ENCODE measurements at regions not wholly inside any gene's neighbourhood (a gene's known extent, or its start where the extent isn't known, plus 50 kb on each side); places are given as distances from the start of the nearest gene placed in this dataset.
A peak's percentile ranks its signal among the peaks of the same experiment; 100 is the strongest.

DNA sequence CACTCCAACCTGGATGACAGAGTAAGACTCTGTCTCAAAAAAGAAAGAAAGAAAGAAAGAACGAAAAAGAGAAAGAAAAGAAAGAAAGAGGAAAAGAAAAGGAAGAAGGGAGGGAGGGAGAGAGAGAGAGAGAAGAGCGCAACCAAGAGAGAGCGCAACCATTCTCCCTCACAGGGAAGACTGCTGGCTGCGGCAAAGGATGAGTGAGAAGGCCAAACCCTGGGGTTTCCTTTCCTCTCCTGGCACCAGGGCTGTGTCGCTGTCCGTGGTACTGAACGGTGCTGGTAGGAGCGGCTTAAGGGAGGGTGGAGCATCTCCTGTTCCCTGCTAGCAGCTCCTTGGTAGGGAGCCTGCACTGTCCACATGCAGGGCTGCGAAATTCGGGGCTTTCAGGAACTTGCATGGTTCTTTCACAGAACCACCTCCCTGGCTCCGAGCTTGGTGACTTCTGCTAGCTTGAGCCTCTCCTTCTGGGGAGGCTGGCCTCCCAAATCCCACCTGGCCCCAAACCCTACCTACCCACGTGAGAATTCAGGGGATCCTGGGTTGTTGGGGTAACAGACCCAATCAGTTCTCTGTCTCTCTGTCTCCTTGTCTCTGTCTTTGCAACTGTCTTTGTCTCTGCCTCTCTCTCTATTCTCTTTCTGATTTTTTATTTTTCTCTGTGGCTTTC lies 51.1 kb upstream of the ZNRF4 start (continued):
- TF ChIP-seq, protein P1, sequence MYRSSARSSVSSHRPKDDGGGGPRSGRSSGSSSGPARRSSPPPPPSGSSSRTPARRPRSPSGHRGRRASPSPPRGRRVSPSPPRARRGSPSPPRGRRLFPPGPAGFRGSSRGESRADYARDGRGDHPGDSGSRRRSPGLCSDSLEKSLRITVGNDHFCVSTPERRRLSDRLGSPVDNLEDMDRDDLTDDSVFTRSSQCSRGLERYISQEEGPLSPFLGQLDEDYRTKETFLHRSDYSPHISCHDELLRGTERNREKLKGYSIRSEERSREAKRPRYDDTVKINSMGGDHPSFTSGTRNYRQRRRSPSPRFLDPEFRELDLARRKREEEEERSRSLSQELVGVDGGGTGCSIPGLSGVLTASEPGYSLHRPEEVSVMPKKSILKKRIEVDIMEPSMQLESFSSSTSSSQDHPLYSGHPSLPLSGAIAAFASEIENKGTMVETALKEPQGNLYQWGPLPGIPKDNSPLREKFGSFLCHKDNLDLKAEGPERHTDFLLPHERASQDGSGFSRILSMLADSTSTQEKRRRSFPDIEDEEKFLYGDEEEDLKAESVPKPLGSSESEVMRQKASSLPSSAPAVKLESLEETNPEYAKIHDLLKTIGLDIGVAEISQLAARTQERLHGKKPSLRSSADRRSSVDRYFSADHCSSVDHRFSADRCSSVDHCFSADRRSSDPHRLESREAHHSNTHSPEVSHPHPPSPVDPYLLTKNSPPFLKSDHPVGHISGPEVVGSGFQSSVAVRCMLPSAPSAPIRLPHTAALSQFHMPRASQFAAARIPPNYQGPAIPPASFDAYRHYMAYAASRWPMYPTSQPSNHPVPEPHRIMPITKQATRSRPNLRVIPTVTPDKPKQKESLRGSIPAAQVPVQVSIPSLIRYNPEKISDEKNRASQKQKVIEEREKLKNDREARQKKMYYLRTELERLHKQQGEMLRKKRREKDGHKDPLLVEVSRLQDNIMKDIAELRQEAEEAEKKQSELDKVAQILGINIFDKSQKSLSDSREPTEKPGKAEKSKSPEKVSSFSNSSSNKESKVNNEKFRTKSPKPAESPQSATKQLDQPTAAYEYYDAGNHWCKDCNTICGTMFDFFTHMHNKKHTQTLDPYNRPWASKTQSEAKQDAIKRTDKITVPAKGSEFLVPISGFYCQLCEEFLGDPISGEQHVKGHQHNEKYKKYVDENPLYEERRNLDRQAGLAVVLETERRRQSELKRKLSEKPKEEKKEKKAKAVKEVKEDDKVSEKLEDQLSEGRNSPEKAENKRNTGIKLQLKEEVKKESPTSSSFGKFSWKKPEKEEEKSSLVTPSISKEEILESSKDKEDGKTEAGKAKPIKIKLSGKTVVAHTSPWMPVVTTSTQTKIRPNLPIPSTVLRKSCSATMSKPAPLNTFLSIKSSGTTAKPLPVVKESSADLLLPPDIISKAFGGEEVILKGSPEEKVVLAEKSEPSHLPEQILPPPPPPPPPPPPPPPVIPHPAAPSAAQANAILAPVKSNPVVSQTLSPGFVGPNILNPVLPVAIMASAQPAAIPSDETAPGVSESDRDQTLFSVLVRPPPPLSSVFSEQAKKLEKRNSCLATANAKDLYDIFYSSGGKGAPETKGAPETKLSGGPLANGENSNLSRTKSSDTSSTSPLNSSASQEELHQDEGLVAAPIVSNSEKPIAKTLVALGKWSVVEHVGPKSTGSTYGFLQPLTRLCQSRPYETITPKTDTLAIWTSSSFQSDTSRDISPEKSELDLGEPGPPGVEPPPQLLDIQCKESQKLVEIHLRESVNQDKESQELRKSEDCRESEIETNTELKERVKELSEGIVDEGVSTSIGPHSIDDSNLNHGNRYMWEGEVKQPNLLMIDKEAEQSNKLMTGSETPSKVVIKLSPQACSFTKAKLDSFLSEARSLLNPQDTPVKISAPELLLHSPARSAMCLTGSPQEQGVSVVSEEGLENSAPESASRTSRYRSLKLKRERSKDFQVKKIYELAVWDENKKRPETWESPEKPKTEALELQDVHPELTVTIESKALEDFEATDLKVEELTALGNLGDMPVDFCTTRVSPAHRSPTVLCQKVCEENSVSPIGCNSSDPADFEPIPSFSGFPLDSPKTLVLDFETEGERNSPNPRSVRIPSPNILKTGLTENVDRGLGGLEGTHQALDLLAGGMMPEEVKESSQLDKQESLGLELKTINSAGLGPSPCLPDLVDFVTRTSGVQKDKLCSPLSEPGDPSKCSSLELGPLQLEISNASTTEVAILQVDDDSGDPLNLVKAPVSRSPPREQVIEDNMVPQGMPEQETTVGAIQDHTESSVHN (IDR thresholded peaks at IDR 0.05; ENCODE audit: borderline replicate concordance in 1 of 2, low read depth in 1 of 2): no peak
- TF ChIP-seq, protein P2, sequence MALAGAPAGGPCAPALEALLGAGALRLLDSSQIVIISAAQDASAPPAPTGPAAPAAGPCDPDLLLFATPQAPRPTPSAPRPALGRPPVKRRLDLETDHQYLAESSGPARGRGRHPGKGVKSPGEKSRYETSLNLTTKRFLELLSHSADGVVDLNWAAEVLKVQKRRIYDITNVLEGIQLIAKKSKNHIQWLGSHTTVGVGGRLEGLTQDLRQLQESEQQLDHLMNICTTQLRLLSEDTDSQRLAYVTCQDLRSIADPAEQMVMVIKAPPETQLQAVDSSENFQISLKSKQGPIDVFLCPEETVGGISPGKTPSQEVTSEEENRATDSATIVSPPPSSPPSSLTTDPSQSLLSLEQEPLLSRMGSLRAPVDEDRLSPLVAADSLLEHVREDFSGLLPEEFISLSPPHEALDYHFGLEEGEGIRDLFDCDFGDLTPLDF (CRISPR knock-in tag; IDR thresholded peaks at IDR 0.05): no peak
- TF ChIP-seq MTA2 (IDR thresholded peaks at IDR 0.05; ENCODE audit: low read depth) (no peak), PTTG1 (tag; IDR thresholded peaks at IDR 0.05; ENCODE audit: low read depth) (no peak), ZNF785 (CRISPR knock-in tag; IDR thresholded peaks at IDR 0.05) (no peak)
- TF ChIP-seq, protein P3, sequence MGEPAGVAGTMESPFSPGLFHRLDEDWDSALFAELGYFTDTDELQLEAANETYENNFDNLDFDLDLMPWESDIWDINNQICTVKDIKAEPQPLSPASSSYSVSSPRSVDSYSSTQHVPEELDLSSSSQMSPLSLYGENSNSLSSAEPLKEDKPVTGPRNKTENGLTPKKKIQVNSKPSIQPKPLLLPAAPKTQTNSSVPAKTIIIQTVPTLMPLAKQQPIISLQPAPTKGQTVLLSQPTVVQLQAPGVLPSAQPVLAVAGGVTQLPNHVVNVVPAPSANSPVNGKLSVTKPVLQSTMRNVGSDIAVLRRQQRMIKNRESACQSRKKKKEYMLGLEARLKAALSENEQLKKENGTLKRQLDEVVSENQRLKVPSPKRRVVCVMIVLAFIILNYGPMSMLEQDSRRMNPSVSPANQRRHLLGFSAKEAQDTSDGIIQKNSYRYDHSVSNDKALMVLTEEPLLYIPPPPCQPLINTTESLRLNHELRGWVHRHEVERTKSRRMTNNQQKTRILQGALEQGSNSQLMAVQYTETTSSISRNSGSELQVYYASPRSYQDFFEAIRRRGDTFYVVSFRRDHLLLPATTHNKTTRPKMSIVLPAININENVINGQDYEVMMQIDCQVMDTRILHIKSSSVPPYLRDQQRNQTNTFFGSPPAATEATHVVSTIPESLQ (CRISPR knock-in tag; IDR thresholded peaks at IDR 0.05): 0 out of 2 replicates have a peak, but pooled peaks have one; percentile 77
- TF ChIP-seq, protein P4, sequence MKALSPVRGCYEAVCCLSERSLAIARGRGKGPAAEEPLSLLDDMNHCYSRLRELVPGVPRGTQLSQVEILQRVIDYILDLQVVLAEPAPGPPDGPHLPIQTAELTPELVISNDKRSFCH (CRISPR knock-in tag; IDR thresholded peaks at IDR 0.05): no peak
- TF ChIP-seq, protein P4 (tag; IDR thresholded peaks at IDR 0.05): 0 out of 2 replicates have a peak, but pooled peaks have one; percentile 27

Measured in K562 (cell line).